ENCODE measurements at regions not wholly inside any gene's neighbourhood (a gene's known extent, or its start where the extent isn't known, plus 50 kb on each side); places are given as distances from the start of the nearest gene placed in this dataset.
A peak's percentile ranks its signal among the peaks of the same experiment; 100 is the strongest.
"Not testable (repeated sequence)": the region's sequence is repeated elsewhere in the genome, so short reads cannot be mapped to it uniquely, and the experiment has no call there.

- no peak for DNase-seq
These were observed 286.4 kb downstream of the PRDM5 start for GRCh38 chr4:120636120-120636630.

GRCh38 chr4:120633810-120634209, 288.7 kb downstream of the PRDM5 start:
- DNase-seq, result peak; percentile 7

- peak; percentile 4 for DNase-seq
These were observed 292.1 kb downstream of the PRDM5 start for GRCh38 chr4:120630427-120630826.

GRCh38 chr4:120629546-120630108, 292.9 kb downstream of the PRDM5 start:
- no peak for DNase-seq

GRCh38 chr4:120622601-120623000, 299.9 kb downstream of the PRDM5 start:
- no peak for DNase-seq

- no peak for DNase-seq
These were observed 305.4 kb downstream of the PRDM5 start for GRCh38 chr4:120617171-120617570.

GRCh38 chr4:120616041-120616440, 306.5 kb downstream of the PRDM5 start:
- DNase-seq, result no peak

- DNase-seq, result no peak
These were observed 308.7 kb downstream of the PRDM5 start for GRCh38 chr4:120613778-120614177.

- DNase-seq, result no peak
These were observed 311.4 kb downstream of the PRDM5 start for GRCh38 chr4:120611092-120611491.

GRCh38 chr4:120591038-120591437, 331.5 kb downstream of the PRDM5 start:
- no peak for DNase-seq

GRCh38 chr4:120589787-120590186, 332.7 kb downstream of the PRDM5 start:
- DNase-seq, result no peak

GRCh38 chr4:120568731-120569130, 353.8 kb downstream of the PRDM5 start:
- DNase-seq, result no peak

GRCh38 chr4:120561648-120562047, 360.9 kb downstream of the PRDM5 start:
- no peak for DNase-seq

- DNase-seq, result peak; percentile 37
These were observed 365.2 kb downstream of the PRDM5 start for GRCh38 chr4:120557372-120557771.

GRCh38 chr4:120555058-120555457, 367.5 kb downstream of the PRDM5 start:
- no peak for DNase-seq

- no peak for DNase-seq
These were observed 368.4 kb downstream of the PRDM5 start for GRCh38 chr4:120554086-120554485.

- not testable (repeated sequence) for DNase-seq
These were observed 371.8 kb downstream of the PRDM5 start for GRCh38 chr4:120550624-120551220.

GRCh38 chr4:120549011-120549570, 373.4 kb downstream of the PRDM5 start:
- DNase-seq, result no peak

GRCh38 chr4:120545391-120545790, 377.1 kb downstream of the PRDM5 start:
- DNase-seq, result no peak

GRCh38 chr4:120544838-120545237, 377.7 kb downstream of the PRDM5 start:
- DNase-seq, result no peak

GRCh38 chr4:120540625-120541024, 381.9 kb downstream of the PRDM5 start:
- no peak for DNase-seq

GRCh38 chr4:120536884-120537283, 385.6 kb downstream of the PRDM5 start:
- no peak for DNase-seq

- no peak for DNase-seq
These were observed 394.1 kb downstream of the PRDM5 start for GRCh38 chr4:120528428-120528827.

GRCh38 chr4:120526033-120526432, 396.5 kb downstream of the PRDM5 start:
- DNase-seq, result no peak
